ENCODE measurements at regions not wholly inside any gene's neighbourhood (a gene's known extent, or its start where the extent isn't known, plus 50 kb on each side); places are given as distances from the start of the nearest gene placed in this dataset.
A peak's percentile ranks its signal among the peaks of the same experiment; 100 is the strongest.
"Not testable (repeated sequence)": the region's sequence is repeated elsewhere in the genome, so short reads cannot be mapped to it uniquely, and the experiment has no call there.

GRCh38 chr1:184888505-184888904 is 85.8 kb downstream of the NIBAN1 start:
- no peak for DNase-seq (ENCODE audit: low read depth)

DNA sequence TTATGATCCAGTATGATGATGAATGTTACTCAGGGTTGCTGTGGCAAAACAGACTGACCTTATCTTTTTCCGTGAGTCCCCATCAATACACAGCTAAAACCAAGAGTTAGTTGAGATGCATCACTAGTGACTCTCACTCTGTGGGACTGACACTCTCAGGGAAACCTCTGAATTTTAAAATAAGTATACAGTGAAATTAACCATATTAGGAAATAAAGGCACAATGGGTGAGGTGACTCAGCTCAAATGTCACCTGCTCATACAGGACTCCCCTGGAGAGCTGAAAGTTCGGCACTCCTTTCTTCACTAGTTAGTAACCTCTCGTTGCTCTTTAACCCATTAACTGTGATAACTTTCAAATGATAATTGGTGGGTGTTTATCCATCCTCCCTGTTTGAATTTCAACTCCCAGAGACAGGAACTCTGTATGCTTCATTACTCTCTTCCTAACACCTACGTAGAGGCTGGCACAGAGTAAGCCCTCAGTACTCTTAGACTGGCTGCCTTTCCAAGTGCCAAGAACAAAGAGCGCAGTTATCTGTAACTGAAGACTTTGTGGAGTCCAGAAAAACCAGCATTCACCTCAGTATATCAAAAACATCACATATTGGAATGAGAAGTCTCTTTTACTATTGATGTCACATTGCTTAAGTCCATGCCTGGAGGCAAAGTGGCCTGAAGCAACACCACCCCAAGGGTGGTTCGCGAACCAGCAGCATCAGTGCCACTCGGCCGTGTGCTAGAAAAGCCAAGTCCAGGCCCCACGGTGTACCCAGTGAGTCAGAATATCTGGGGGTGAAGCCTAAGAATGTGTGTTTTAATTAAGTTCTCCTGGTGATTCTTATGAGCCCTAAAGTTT is 91.1 kb downstream of the NIBAN1 start:
- no peak for DNase-seq (ENCODE audit: low read depth)

DNA sequence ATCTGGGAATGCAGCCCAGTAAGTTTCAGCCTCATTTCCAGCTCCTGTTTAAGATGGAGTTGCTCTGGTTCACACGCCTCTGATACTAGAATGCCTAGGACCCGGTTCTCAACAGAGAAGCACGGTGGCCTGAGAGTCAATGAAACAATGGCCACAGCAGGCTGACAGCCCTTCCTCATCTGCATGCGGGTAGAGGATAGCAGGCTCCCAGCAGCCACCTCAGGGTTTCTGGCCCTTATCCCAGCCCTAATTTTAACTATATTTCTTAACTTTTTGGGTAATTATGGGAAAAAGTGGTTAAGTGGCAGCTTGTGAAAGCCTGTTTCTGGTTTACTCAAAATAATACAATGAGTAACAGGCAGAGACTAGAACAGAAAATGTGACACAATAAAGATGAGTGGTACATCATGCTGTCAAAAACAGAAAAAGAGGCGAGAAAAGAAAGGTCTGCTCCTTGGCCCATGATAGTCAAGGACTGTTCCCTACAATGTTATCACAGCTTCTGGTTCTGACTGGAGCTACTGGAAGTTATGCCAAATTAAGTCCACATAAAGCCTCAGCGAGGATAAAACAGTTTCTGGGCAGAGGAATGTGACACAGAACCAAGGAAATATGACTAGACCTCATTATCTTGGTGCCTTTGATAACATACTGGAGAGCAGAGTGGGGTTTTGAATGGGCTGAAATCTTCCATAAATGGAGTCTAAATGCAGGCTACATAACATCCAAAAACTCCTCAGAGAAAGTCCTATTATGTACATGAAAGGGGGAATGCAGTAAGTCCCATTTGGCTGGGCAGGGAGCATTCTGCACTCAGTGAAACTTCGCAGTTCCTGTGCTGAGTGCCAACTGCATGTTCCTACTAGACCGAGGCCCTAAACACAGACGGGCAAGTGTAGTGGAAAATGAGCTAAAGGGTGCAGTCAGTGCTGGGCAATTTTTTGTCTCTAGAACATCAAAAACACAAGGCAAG is 92.1 kb downstream of the NIBAN1 start:
- no peak for DNase-seq (ENCODE audit: low read depth)

DNA sequence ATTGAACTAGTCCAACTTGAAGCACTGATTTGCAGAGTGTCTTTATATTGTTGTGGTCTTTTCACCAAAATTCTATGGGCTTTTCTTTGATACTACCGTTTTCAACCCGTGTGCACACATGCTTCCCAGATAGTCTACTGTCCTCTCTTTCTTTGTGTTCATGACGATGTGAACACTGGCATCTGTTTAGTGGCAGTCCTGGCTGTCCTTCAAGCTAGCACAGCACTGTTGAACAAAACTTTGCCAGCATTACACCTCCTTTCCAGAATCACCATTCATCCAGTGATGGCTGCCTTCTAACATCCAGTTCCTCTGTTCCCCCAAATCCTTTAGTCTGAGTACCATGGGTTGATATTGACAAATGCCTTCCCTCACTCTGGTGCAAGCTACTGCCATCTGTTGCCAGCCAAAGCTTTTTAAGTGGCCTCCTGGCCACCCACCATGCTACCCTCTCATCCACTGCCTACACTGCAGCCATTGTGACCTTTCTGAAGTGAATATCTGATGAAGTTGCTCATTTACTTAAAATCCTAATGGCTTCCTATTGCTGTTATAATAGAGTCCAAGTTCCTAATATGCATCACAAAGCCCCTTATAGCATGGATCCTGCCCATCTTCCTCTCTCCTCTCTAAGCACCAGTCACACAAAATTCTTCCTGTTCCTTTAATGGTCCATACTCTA is 94.3 kb downstream of the NIBAN1 start:
- no peak for DNase-seq (ENCODE audit: low read depth)

DNA sequence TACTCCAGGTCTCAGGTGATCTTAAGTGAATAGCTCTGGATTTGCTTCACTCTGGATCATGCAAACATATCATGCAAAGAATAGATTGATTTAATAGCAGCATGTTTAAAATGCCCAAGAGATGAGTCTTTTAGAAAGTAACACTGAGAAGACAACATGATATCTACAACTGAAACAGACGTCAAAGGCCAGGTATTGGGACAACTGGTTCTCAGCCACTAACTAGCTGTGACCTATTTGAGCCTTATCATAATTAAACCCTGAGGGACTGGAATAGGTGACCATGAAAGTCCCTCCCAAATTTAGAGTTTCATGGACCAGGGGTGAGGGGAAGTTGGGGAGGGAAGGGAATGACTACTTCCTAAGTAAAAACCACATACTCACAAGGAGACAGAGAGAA is 95.7 kb downstream of the NIBAN1 start:
- DNase-seq (ENCODE audit: low read depth), result no peak

DNA sequence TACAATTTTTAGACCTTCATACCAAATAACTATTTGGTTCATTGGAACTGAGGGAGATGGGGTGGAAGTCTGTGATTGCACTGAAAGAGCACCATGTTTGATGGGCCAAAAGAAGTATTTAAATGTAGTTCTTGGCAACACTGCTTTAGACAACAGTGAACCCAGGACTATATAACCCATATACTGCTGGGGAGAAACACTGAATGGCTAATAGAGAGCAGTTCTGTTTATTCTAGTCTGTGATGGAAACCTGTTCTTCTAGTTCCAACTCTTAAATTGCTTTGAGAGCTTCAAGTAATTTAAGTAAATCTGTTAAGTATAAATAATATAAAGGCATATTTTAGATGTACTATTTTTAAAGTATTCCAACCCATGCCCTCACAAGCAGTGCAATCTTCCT is 96.3 kb downstream of the NIBAN1 start:
- DNase-seq (ENCODE audit: low read depth), result no peak

DNA sequence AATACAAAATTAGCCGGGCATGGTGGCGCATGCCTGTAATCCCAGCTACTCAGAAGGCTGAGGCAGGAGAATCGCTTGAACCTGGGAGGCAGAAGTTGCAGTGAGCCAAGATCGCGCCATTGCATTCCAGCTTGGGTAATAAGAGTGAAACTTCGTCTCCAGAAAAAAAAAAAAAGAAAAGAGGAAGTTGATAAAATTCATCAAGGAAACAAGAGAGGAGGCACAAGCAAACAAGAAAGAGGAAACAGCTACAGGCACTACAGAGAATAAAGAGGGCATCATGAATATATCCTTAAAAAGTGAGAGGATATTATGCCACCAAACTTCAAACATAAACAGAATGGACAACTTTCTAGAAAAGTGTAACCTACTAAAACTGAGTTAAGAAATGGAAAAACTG is 98.3 kb downstream of the NIBAN1 start:
- not testable (repeated sequence) for DNase-seq (ENCODE audit: low read depth)

- no peak for DNase-seq (ENCODE audit: low read depth)
Measured at GRCh38 chr1:184875218-184875617, 99.1 kb downstream of the NIBAN1 start.

- DNase-seq (ENCODE audit: low read depth), result no peak
Measured at GRCh38 chr1:184870319-184870718, 104.0 kb downstream of the NIBAN1 start.

GRCh38 chr1:184867866-184868689 is 106.2 kb downstream of the NIBAN1 start:
- no peak for DNase-seq (ENCODE audit: low read depth)

DNA sequence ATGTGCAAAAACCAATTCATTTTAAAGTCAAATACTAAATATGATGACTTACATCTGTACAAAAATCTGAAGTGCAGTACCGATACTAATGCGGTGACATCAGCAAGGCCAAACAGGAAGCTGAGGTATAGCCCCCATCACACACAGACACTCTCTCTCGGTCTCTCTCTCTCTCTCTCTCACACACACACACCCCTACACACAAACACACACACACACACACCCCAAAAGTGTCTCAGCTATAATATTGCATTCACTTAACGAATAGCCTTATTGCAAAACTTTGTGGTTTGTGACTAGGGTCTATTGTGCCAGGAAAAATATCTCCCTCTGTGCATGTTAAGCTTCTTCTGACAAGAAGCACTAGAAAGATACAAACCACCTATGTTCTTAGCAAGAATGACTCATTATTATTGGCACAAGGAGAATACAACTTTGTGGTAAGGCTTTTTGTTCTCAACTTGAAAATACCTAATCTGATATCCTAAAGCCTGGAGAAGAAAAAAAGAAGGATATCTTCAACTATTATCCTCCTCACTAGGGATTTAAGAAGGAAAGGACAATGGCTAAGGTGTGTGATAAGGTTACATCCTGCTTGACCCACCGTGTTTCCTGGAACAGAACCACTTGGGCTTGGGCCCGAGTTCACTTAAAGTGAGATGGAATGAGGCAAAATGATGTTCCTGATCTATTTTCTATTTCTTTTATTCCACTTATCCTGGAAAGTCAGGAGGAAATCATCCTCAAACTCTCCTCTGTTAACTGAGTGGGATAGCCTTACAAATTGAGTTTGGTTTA is 107.1 kb downstream of the NIBAN1 start:
- DNase-seq (ENCODE audit: low read depth), result peak; percentile 27

GRCh38 chr1:184866586-184866985 is 107.7 kb downstream of the NIBAN1 start:
- DNase-seq (ENCODE audit: low read depth), result no peak

GRCh38 chr1:184865831-184866230 is 108.5 kb downstream of the NIBAN1 start:
- DNase-seq (ENCODE audit: low read depth), result no peak

DNA sequence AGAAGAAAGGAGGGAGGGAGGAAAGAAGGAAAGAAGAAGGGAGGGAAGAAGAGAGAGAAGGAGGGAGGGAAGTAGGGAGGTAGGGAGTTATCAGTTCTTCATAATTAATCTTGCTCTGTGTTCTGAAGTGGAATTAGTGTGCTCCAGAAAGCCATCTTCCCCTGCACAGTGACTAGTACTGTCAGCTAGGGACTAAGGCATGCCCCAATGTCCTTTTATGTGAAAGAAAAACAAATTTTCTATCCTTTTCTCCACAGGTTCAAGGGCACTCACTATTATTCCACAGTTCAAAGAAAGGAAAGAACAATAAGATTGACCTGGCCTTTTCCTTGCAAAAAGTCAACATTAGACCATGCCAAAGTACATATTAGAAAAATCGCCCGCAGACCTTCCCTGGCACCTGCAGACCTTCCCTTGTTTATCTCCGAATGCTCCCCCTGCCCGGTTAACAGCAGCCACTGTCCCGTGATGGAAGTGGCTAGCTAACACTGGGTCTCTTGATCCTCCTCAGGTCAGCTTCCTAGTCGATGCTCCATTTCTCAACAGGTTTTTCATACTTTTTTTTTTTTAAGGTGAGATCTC is 107.2 kb upstream of the EDEM3 start:
- DNase-seq (ENCODE audit: low read depth), result no peak

GRCh38 chr1:184860985-184861754 is 106.5 kb upstream of the EDEM3 start:
- no peak for DNase-seq (ENCODE audit: low read depth)

GRCh38 chr1:184860535-184860934 is 105.9 kb upstream of the EDEM3 start:
- DNase-seq (ENCODE audit: low read depth), result no peak

DNA sequence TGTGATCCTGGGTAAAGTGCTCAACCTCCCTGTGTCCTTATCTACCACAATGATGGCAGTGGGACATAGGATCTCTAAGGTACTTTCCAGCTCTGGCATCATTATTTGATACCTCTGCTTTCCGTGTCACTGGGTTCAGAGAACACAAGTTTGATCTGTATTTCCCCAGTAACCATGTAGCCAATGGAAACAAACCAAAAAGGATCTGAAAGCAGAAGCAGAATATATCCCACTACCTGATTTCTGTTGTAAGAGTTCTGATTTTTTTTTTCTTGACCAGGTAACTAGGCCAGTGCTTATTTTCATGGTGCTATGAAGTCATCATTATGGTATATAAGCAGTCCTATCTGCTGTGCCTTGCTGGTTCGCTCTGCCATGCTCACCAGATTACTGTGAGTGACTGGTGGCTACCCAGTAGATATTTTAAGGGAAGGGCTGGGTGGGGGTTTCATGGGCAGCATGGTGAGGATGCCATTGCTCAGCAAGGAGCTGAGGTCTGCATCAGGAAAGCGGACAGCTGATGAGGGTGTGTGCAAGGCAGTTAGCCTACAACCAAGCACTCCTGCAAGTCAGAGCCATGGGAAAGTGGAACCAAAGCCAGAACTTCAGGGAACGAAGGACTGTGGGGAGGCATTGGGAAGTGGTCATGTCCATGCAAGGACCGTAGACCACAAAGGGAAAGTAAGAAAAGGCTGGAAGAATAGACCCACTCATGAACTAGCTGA is 104.9 kb upstream of the EDEM3 start:
- DNase-seq (ENCODE audit: low read depth), result no peak

DNA sequence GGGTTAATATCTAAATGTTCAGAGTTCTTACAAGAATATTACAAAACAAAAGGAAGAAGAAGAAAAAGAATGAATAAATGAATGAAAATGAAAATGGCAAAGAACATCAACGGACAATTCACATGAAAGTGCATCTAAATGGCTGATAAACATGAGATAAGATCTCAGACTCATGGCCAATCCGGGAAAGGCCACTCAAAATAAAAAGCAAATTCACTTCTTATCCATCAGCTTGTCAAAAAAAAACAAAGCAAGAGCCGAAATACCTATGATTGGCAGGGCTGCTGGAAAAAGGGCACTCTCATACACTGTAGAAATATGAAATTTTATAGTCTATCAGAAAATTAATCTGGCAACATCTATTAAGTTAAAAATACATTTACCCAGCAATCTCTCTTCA is 103.6 kb upstream of the EDEM3 start:
- DNase-seq (ENCODE audit: low read depth), result no peak
